K562 (cell line): ENCODE measurements at regions not wholly inside any gene's neighbourhood (a gene's known extent, or its start where the extent isn't known, plus 50 kb on each side); places are given as distances from the start of the nearest gene placed in this dataset.

Source experiments
- ATAC-seq: fragments of 200-7000 bp; cut with Tn5 transposase; 3 replicates; pipeline ENCODE4 v1.9.1; 2020; ENCODE audit warnings: moderate library complexity
- BruUV-seq: library from RNA; stranded (reverse); fragments of 400-500 nt; replicated peaks from 2 replicates; lab custom pipeline; 2021; lab: Mats Ljungman, UMichigan
- CTCF ChIA-PET: fragments of 300-600 bp; formaldehyde crosslinking; extraction: SDS; loops from one replicate; lab custom pipeline; 2021; ENCODE audit warnings: low intra/inter-chr PET ratio; lab: Yijun Ruan, JAX
- POLR2A ChIA-PET: fragments of 300-600, 350-650 bp; sonication (Branson Sonifier 250); formaldehyde crosslinking; extraction: SDS; loops from one replicate; lab custom pipeline; 2021; ENCODE audit warnings: antibody characterized with exemption, inconsistent platforms; lab: Yijun Ruan, JAX
- DNase-seq, 4 experiments: peaks; one replicate each; pipeline versions ENCODE4 v3.0.0 to v3.0.0-alpha.2; 2011 to 2018; ENCODE audit warnings: low spot score in 3 of 4, mixed read lengths in 3 of 4; ENCODE audit errors: extremely low read depth in 1 of 4
- FAIRE-seq: peaks from 2 replicates; lab custom pipeline; 2011; peaks lifted over from hg19 to GRCh38; lab: Jason Lieb, UNC
- H2AFZ ChIP-seq: 2 replicates; pipeline ENCODE4 v1.6.0; 2011; ENCODE audit warnings: low read depth, low read length, control low read depth, inconsistent platforms
- H3K27ac ChIP-seq: fragments of 200-600 bp; 3 replicates; pipeline ENCODE4 v1.8.0; 2011; ENCODE audit warnings: low read depth, mild to moderate bottlenecking, control low read depth, inconsistent platforms, low read length, moderate library complexity, mixed read lengths; ENCODE audit errors: extremely low read depth
- H3K27me3 ChIP-seq, 2 experiments: fragments of 300-600 bp in 1 of 2; 2 replicates in 1 of 2; 3 replicates in 1 of 2; pipeline versions ENCODE4 v1.6.0 to v1.8.0; 2011; ENCODE audit warnings: inconsistent platforms in 2 of 2, low read length in 2 of 2, mild to moderate bottlenecking in 1 of 2, mixed read lengths in 1 of 2, moderate library complexity in 1 of 2; ENCODE audit not compliant: control insufficient read depth in 2 of 2, insufficient read depth in 2 of 2
- H3K36me3 ChIP-seq: fragments of 300-600 bp; 3 replicates; pipeline ENCODE4 v1.8.0; 2011; ENCODE audit warnings: mild to moderate bottlenecking, low read length, inconsistent platforms; ENCODE audit not compliant: control insufficient read depth, insufficient read depth
- H3K4me1 ChIP-seq, 2 experiments: fragments of 200-600 bp in 1 of 2; replicated peaks in 1 of 2; 2 replicates in 1 of 2; 3 replicates in 1 of 2; pipeline versions ENCODE4 v1.5.1 to v1.8.0; 2011; ENCODE audit warnings: inconsistent platforms in 2 of 2, low read length in 2 of 2, mild to moderate bottlenecking in 1 of 2, mixed read lengths in 1 of 2, moderate library complexity in 1 of 2; ENCODE audit not compliant: control insufficient read depth in 2 of 2, insufficient read depth in 2 of 2
- H3K4me2 ChIP-seq: 2 replicates; pipeline ENCODE4 v1.6.1; 2011; ENCODE audit warnings: low read length, control low read depth, inconsistent platforms, mixed read lengths; ENCODE audit not compliant: insufficient read depth
- H3K4me3 ChIP-seq: fragments of 200-600 bp; sonication (generic), shearing (Covaris generic); 2 replicates; pipeline ENCODE4 v1.5.1; 2016; ENCODE audit warnings: control low read depth, inconsistent platforms
- H3K79me2 ChIP-seq: fragments of 200-600 bp; 3 replicates; pipeline ENCODE4 v1.8.0; 2011; ENCODE audit warnings: low read length, inconsistent platforms; ENCODE audit not compliant: control insufficient read depth, insufficient read depth
- H3K9ac ChIP-seq, 2 experiments: 2 replicates each; pipeline versions ENCODE4 v1.6.0 to v1.6.1; 2011; ENCODE audit warnings: low read depth in 2 of 2, low read length in 2 of 2, control low read depth in 1 of 2, inconsistent platforms in 1 of 2, mild to moderate bottlenecking in 1 of 2, mixed read lengths in 1 of 2; ENCODE audit not compliant: insufficient read depth in 1 of 2
- H3K9me1 ChIP-seq: one replicate; pipeline ENCODE4 v1.6.0; 2011; ENCODE audit warnings: inconsistent platforms, mild to moderate bottlenecking, low read length, moderate library complexity; ENCODE audit not compliant: control insufficient read depth, insufficient read depth
- H3K9me3 ChIP-seq: replicated peaks from 2 replicates; pipeline ENCODE4 v1.5.1; 2011; ENCODE audit warnings: low read depth, low read length, inconsistent platforms; ENCODE audit not compliant: control insufficient read depth, insufficient read depth
- H4K20me1 ChIP-seq: replicated peaks from 2 replicates; pipeline ENCODE4 v1.6.1; 2011; ENCODE audit warnings: low read length, inconsistent platforms, mixed read lengths; ENCODE audit not compliant: control insufficient read depth, insufficient read depth
- CHD4 ChIP-seq: fragments of 200-600 bp; sonication (generic); IDR thresholded peaks from 3 replicates; pipeline ENCODE4 v1.6.1; 2012; ENCODE audit warnings: low read depth, mild to moderate bottlenecking, mixed read lengths, low read length, inconsistent platforms; ENCODE audit not compliant: insufficient read depth, insufficient replicate concordance, poor library complexity, severe bottlenecking
- HNRNPL ChIP-seq: fragments of 200-400 bp; formaldehyde crosslinking; IDR thresholded peaks from 2 replicates; pipeline ENCODE4 v1.6.1; 2017; ENCODE audit warnings: low read depth, mild to moderate bottlenecking, low read length
- NEUROD1 ChIP-seq: fragments of 150-350 bp; IDR thresholded peaks from 2 replicates; pipeline ENCODE4 v1.6.1; 2014; ENCODE audit warnings: borderline replicate concordance, low read length, low read depth; ENCODE audit not compliant: partially characterized antibody
- PRPF4 ChIP-seq: fragments of 200-400 bp; formaldehyde crosslinking; IDR thresholded peaks from one replicate; pipeline ENCODE4 v1.6.1; 2017; ENCODE audit warnings: low read length, low read depth, mild to moderate bottlenecking; ENCODE audit not compliant: insufficient read depth, poor library complexity, severe bottlenecking
- TAF9B ChIP-seq: fragments of 450-650 bp; IDR thresholded peaks from 2 replicates; pipeline ENCODE4 v1.6.1; 2018; ENCODE audit warnings: mild to moderate bottlenecking; ENCODE audit not compliant: partially characterized antibody
- WGBS: fragments of 100-300 bp; shearing (Covaris generic); methylation state at CpG from one replicate; pipeline ENCODE4 v1.1.6; 2016; ENCODE audit warnings: low coverage, mixed read lengths; ENCODE audit not compliant: insufficient coverage; ENCODE audit errors: missing lambda C conversion rate; 5-methylcytosine and 5-hydroxymethylcytosine counted together
- in situ Hi-C: fragments of 300-500 bp; cut with MboI; formaldehyde crosslinking; loops from 4 replicates; pipeline ENCODE4 v1.15.0; 2018; ENCODE audit warnings: inconsistent platforms, mixed read lengths
- intact Hi-C: fragments of 100-400 bp; cut with micrococcal nuclease; formaldehyde crosslinking; loops from 2 replicates; pipeline ENCODE4 v1.14.2; 2022
- TF ChIP-seq, protein P1 (sequence below): fragments of 450-650 bp; IDR thresholded peaks from 2 replicates; pipeline ENCODE4 v1.6.1; 2018; ENCODE audit not compliant: partially characterized antibody
- TF ChIP-seq, protein P2 (sequence below): fragments of 250-450 bp; sonication (Bioruptor Pico); IDR thresholded peaks from 2 replicates; pipeline ENCODE4 v1.5.0; 2021
- TF ChIP-seq, protein P3 (sequence below): IDR thresholded peaks from 2 replicates; pipeline ENCODE4 v1.6.1; 2016; ENCODE audit warnings: missing genetic modification characterization, missing compliant biosample characterization

DNA sequence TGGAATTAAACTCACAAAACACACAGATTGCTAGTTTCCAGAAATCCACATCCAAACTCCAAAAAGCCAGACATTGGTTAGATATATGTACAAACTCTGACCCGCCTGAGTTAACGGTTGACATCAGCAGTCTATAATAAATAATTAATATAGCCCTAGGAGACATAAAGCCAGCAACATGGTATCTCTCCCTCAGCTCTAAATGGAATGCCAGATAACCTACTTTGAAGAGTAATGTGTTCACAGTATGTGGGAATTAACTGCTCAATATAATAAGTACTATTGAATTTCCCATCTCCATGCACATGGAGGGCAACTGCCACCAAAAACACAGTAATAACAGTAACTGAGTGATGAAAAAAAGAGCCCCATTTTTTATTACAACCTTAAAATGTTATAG lies 383.2 kb downstream of the CD83 start:
- H4K20me1 ChIP-seq, result no peaks in the 10 kb centered on the region
- DNase-seq (no peak), FAIRE-seq (no peak), ATAC-seq (no peak)
- no TSS peak for BruUV-seq
- in situ Hi-C loops (no loop called here), intact Hi-C loops (no loop called here)
- no peak overlapping the region for H3K9ac ChIP-seq
- peaks cover 5 to 13% of the 10 kb centered on the region in 2 experiments; a peak in 4 of 5 replicates for H3K4me1 ChIP-seq
- H3K9me1 ChIP-seq, result no peaks in the 10 kb centered on the region
- WGBS, result 74% methylated on average over 2 of the region's 2 CpGs
- no peaks in the 10 kb centered on the region for H3K79me2 ChIP-seq
- no peak overlapping the region for H3K27ac ChIP-seq
- ChIA-PET POLR2A (interaction anchor here (0.5 to 1.3 kb wide), 2 partner anchors 9 to 322 kb away, joined by 3 to 4 read pairs; no protein-coding TSS in a partner anchor), CTCF (no interaction called here)
- H3K4me3 ChIP-seq, result no peak overlapping the region
- no peak overlapping the region for H3K4me2 ChIP-seq
- TF ChIP-seq, protein P1, sequence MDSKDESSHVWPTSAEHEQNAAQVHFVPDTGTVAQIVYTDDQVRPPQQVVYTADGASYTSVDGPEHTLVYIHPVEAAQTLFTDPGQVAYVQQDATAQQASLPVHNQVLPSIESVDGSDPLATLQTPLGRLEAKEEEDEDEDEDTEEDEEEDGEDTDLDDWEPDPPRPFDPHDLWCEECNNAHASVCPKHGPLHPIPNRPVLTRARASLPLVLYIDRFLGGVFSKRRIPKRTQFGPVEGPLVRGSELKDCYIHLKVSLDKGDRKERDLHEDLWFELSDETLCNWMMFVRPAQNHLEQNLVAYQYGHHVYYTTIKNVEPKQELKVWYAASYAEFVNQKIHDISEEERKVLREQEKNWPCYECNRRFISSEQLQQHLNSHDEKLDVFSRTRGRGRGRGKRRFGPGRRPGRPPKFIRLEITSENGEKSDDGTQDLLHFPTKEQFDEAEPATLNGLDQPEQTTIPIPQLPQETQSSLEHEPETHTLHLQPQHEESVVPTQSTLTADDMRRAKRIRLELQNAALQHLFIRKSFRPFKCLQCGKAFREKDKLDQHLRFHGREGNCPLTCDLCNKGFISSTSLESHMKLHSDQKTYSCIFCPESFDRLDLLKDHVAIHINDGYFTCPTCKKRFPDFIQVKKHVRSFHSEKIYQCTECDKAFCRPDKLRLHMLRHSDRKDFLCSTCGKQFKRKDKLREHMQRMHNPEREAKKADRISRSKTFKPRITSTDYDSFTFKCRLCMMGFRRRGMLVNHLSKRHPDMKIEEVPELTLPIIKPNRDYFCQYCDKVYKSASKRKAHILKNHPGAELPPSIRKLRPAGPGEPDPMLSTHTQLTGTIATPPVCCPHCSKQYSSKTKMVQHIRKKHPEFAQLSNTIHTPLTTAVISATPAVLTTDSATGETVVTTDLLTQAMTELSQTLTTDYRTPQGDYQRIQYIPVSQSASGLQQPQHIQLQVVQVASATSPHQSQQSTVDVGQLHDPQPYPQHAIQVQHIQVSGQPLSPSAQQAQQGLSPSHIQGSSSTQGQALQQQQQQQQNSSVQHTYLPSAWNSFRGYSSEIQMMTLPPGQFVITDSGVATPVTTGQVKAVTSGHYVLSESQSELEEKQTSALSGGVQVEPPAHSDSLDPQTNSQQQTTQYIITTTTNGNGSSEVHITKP, result no peak
- TF ChIP-seq HNRNPL (no peak), TAF9B (no peak), PRPF4 (no peak), NEUROD1 (no peak), CHD4 (no peak)
- TF ChIP-seq, protein P2, sequence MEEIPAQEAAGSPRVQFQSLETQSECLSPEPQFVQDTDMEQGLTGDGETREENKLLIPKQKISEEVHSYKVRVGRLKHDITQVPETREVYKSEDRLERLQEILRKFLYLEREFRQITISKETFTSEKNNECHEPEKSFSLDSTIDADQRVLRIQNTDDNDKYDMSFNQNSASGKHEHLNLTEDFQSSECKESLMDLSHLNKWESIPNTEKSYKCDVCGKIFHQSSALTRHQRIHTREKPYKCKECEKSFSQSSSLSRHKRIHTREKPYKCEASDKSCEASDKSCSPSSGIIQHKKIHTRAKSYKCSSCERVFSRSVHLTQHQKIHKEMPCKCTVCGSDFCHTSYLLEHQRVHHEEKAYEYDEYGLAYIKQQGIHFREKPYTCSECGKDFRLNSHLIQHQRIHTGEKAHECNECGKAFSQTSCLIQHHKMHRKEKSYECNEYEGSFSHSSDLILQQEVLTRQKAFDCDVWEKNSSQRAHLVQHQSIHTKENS (CRISPR knock-in tag), result no peak
- TF ChIP-seq, protein P3, sequence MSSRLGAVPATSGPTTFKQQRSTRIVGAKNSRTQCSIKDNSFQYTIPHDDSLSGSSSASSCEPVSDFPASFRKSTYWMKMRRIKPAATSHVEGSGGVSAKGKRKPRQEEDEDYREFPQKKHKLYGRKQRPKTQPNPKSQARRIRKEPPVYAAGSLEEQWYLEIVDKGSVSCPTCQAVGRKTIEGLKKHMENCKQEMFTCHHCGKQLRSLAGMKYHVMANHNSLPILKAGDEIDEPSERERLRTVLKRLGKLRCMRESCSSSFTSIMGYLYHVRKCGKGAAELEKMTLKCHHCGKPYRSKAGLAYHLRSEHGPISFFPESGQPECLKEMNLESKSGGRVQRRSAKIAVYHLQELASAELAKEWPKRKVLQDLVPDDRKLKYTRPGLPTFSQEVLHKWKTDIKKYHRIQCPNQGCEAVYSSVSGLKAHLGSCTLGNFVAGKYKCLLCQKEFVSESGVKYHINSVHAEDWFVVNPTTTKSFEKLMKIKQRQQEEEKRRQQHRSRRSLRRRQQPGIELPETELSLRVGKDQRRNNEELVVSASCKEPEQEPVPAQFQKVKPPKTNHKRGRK (tag), result no peak
- H2AFZ ChIP-seq, result no peak overlapping the region
- H3K9me3 ChIP-seq, result no peaks in the 10 kb centered on the region
- H3K27me3 ChIP-seq, result no peaks in the 10 kb centered on the region
- no peaks in the 10 kb centered on the region for H3K36me3 ChIP-seq
